Vagina (tissue), 2 donors: ENCODE measurements at regions not wholly inside any gene's neighbourhood (a gene's known extent, or its start where the extent isn't known, plus 50 kb on each side); places are given as distances from the start of the nearest gene placed in this dataset.

Experiments
- CTCF ChIP-seq, 3 experiments: fragments of 450-650 bp in 2 of 3; fragments of 200-600 bp in 1 of 3; sonication (generic) in 1 of 3; IDR thresholded peaks; one replicate each; pipeline ENCODE4 v1.5.1; 2017 to 2019; ENCODE audit warnings: antibody characterized with exemption in 3 of 3, mild to moderate bottlenecking in 2 of 3, moderate library complexity in 2 of 3
- POLR2A ChIP-seq, 2 donors: fragments of 450-650 bp; IDR thresholded peaks; one replicate each; pipeline ENCODE4 v1.6.1; 2017; ENCODE audit warnings: antibody characterized with exemption in 2 of 2, mild to moderate bottlenecking in 2 of 2, moderate library complexity in 2 of 2
- POLR2AphosphoS5 ChIP-seq, 2 donors: sonication (generic); formaldehyde crosslinking; IDR thresholded peaks; one replicate each; pipeline ENCODE4 v1.9.0; 2017; ENCODE audit warnings: antibody characterized with exemption in 2 of 2, mild to moderate bottlenecking in 2 of 2, low read depth in 1 of 2; ENCODE audit not compliant: insufficient read depth in 1 of 2

GRCh38 chr1:243926299-243926698 is 76.3 kb upstream of the AKT3 start:
- TF ChIP-seq CTCF (IDR thresholded peaks at IDR 0.05) (no peak), POLR2AphosphoS5 (IDR thresholded peaks at IDR 0.05; ENCODE audit: insufficient read depth in 1 of 2, low read depth in 1 of 2) (no peak), POLR2A (IDR thresholded peaks at IDR 0.05) (no peak)
